Activated effector memory CD4-positive, alpha-beta T cell treated with anti-CD3 and anti-CD28 coated beads, Interleukin-2, amount 50 U/mL, for 16 hours (primary cell): ENCODE measurements at regions not wholly inside any gene's neighbourhood (a gene's known extent, or its start where the extent isn't known, plus 50 kb on each side); places are given as distances from the start of the nearest gene placed in this dataset.

Source experiments
- DNase-seq: peaks from one replicate; pipeline ENCODE4 v3.0.0-alpha.2; 2020

DNA sequence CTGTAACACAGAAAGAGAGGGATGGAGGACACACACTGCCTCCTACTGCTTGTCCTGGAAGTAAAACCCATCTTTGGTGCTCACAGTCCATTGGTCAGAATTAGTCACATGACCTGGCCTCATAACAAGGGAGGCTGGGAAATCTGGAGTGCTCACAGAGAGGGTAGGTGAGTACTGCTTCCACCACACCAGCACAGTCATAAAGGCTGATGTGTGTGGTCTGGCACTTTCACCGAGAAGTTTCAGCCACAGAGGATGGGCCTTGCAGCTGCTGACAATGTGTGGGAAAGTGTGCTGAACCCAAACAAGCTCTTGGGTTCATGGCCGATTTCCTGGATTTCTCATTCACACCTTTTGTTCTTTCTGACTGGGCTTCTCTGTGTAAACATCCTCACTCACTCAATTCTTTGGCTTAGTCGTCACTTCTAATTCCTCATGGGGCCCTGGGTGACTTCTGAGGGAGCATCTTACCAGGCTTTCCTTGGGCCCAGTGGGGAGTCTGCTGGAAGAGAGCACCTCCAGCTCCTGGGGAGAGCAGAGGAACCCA, 100.7 kb downstream of the ASB7 start:
- no peak for DNase-seq

DNA sequence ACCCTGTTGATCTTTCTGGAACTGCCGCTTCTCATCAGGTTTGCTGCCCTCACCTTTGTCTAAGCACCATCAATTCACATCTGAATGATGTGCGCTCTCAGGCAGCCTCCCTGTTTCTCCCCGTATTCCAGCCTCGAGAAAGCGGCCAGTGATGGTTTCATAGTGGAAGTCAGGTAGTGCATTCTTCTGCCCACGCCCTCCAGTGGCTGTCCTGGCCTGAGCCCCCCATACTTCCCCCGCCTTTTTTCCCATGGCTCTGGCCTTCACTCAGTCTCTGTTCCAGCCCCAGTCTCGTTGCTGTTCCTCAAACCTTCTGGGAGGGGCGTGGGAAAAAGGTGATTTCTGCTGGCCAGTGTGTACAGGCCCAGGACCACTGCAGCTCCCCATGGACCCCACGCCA, 101.3 kb downstream of the ASB7 start:
- DNase-seq, result no peak

DNA sequence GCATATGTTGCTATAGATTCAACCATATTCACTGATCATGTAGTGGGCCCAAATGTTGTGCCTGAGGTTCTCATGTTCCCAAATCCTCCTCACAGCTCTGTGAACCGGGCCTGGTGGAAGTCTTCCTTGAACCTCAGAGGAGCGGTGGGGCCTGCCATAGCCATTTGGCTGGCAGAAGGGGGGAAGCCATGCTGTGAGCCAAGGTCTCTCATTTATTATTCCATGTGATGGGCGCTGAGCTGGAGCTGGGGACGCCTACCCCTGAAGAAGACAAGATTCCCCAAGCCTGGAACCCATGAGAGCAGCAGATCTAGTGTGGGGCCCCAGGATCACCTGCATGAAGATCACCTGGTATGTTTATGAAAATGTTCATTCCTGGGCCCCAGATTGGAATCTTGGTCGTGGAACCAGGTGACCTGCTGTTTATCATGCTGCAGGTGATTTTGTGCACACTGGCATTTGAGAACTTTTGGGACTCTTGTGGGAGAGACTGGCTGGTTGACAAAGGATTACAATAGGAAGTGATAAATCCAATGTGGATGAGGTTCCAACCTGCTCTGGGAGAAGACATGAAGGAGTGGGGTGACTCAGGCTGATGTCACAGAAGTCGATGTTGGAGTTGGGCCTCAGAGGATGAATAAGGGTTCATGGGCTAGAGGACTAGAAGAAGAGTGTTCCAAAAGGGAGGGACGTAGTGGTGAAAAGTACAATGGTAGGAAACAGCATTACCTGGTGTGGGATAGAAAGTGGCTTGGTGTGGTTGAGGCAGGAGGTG, 102.1 kb downstream of the ASB7 start:
- DNase-seq, result no peak

DNA sequence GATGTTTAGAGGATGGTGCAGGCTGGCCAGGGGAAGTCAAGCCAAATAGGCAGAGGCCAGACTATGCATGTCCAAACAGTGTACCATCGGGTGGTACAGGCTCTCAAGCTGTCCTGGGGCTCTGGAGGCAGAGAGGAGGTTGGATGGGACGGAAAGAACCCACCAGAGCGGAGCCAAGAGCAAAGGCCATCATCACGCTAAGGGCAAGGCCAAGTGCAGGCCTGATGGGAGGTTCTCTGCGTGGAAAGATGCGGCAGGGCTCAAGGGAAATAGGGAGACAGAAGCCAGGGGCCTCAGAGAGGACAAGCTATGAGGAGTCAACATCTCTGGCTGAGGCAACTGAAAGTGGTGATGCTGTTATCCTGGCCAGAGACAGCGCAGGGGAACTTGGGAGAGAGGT, 102.7 kb downstream of the ASB7 start:
- DNase-seq, result no peak

DNA sequence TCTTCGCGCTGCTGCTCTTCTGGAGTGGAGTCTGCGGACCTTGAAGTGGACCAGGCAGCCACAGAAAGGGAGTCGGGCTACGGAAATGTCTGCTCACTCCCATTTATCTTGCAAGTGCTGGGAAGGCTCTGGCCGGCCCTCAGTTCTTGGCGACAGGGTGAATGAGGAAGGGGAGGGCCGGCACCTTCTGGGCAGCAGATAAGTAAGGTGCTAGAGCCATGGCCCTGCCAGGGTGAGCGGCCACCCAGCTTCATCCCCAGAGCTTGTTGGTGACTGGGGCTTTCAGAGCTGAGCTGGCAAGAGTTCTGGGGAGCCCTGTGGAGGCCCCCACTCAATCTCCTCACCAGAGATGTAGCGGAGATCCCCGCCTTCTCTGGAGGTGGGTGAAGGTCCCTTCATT, 103.5 kb downstream of the ASB7 start:
- DNase-seq, result no peak

DNA sequence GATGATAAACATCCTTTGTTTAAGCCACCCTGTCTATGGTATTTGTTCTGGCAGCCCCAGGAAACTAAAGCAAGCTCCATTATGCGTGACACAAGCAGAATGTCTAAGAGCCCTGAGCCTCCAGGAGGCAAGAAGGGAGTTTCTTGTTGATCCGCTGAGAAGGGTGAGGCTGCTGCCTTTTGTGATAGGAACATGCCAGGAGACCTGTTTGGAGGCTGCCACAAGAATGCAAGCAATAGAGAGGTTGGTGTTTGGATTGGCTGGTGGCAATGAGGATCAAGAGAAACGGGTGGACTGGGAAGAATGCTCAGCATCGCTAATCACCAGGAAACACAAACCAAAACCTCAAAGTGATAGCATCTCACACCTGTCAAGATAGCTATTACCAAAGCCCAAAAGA, 104.8 kb downstream of the ASB7 start:
- DNase-seq, result no peak

DNA sequence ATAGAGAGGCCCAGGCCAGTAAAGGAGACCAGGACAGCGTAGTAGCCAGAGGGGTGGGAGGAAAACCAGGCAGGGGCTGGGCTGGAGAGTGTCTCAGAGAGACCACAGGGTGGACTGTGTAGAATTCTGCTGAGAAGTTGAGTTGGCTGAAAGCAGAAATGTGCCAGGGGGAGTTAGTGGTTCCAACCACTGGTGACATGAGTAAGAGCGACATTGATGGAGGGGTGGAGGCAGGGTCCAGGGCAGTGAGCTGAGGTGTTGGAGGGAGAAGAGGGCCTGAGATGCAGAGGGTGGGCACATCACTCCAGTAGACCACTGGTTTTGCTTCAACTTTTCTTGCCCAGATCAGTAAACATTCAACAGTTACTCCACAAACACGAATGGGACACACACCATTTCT, 106.5 kb downstream of the ASB7 start:
- no peak for DNase-seq

DNA sequence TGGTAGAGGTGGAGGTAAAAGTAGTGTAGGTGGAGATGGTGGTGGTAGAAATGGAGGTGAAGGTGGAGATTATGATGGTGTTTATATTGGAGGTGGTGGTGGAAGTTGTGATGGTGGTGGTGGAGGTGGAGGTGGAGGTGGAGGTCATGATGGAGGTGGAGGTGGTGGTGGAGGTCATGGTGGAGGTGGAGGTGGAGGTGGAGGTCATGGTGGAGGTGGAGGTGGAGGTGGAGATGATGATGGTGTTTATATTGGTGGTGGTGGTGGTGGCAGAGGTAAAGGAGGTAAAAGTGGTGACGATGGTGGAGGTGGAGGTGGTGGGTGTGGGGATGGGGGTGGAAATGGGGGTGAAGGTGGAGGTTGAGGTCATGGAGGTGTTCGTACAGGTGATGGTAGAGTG, 107.8 kb downstream of the ASB7 start:
- DNase-seq, result no peak

DNA sequence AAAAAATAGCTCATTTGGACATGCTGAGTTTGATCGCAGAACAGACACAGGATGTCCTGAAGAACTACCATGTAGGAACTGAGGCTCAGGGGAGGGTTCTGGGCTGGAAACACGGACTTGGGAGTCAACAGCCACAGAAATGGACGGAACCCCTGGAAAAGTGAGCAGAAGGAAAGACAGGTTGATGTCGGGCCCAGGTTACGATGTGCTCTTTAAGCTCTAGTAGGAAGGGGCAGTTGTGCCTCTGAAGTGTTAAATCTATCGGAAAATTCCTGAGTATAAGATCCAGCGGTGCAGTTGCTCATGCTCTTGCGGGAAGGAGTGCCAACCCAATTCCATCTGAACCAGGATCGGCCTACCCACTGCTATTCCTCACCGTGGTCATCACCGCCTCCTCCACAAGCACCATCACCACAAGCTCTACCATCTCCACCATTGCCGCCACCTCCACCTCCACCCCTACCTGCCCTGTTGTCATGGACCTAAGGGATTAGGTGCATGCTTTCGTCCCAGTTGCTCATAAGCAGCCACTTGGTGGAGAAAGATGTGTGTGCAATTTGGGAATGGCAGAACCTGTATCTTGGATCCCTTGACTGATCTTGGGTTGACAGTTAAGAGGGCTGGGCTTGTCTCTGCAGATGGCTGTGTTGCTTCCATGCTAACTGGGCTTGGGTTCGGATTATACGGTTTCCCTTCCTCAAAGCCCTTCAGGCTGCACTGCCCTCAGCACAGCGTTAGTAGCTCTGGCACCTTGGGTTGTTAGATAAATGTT, 108.5 kb downstream of the ASB7 start:
- no peak for DNase-seq

DNA sequence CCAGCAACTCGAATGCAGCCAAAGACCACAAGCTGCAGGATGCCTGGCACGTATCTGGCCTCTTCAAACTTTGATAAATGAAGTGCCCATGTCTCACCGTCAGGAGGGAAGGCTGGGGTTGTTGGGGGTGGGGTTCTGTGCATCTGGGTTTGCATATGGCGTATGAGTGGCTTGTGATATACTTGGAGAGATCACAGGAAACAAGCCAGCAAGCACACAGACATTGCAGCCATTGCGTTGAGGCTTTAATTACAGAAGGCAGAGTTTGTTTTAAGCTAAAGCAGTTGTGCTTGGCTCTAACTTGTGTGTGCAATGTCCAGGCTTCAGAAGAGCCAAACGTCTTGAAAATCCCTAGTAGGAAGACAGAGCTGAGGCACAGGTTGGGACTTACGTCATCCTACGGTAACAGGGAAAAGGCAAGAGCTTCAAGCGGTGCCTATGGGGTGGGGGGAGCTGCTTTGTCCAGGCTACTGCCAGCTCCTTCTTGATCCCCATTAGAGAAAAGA, 109.2 kb downstream of the ASB7 start:
- no peak for DNase-seq

DNA sequence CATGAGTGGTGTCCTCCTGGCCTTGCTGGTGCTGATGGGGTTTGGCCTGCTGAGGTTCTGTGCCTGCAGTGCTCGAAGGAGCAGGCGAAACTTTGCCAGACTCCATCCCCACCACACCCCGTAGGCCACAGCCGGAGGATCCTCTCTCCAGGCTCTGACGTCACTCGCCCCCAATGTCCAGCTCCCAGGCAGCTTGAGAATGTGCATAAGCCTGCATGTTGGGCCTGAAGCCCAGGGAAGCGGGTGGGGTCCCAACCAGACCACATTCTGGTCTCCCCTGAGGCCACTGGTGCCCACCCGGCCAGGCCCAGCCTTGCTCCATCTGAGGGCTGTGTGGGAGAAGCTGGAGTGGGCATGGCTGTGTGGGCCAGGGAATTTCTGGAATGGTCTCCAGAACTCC, 109.8 kb downstream of the ASB7 start:
- DNase-seq, result no peak

DNA sequence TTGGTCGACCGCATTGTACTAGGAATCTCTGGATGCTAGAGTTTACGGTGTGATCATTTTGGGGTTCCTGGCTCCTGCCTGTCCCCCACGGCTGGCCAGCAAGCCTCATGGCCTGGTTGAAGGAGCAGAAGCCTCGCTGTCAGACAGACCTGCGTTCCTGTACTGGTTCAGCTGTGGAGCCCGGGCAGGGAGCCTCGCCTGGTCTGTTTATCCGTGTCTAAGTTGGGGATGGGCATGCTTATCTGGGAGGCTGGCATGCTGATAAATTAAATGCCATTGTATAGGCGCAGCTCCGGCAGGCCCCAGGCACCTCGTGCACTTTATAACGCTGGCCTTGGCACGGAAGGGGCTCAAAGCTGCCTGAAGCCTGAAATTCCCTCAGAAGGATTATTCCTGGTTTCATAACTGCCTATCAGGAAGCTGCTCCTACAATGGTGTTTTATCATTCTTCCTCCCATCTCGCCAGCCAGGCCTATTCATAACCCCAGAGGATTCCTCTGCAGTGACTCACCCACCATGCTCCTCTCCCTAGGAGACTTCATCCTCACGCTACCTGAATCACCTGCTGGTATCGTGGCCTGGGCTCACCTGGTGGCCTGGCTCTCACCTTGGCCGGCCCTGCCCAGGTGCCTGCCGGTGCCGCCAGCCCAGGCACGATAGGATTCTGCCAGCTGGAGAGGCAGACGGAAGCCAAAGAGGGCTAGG, 110.9 kb downstream of the ASB7 start:
- DNase-seq, result no peak

DNA sequence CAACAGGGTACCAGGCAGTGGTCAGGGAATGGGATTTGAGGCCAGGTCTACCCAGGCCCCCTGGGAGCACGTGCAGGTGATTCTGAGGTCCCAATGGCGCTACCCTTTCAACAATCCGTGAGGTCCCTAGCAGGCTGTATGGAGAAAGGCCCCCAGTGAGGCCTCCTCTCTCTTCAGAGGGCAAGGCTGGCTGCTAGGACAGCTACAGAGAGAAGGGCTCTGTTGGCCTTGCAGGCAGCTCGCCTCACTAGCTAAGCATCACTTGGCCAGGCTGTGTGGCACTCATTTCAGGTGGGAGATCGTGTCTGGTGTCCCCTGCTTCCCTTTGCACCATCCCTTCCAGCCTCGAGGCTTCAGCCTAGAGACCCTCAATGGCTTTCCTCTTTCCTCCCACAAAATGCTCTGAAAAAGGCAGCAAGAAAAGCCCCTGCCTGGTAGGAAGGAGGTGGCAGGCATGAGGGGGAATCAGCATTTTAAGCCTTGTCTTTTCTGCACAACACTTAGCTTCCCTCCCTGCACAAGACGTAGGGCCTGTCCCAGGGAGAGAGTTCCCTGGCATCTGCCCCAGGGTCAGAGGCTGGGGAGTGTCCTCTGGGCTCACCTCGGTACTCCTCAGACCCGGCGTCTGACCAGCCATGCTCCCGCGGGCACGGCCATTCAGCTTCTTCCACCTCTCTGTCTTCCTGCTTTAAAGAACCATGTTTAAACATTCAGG, 111.8 kb downstream of the ASB7 start:
- DNase-seq, result no peak

DNA sequence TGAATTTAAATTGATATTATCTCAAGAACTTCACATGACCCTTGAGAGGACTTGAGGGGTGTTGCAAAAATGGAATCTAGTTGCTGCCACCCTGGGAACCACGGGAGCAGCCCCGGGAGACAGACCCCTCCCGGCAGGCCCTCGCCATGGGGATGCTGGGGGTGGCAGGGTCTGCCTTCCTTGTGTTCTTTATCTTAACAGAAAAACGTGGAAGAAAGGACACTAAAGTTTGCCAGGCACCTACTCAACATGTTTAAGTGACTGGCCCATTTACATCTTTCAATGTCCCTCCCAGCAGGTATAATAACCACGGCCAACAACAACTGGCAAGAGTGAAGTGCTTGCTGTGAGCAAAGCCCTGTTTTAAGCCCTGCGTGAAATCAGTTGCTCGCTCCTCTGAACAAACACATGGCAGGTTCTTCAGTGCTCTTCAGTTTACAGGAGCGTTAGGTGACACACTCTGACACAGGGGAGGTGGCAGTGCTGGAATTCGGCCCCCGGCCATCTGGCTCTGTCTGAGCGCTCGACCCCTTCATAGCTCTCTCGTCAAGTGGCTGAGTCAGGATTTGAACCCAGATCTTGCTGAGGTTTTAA, 112.5 kb downstream of the ASB7 start:
- no peak for DNase-seq

DNA sequence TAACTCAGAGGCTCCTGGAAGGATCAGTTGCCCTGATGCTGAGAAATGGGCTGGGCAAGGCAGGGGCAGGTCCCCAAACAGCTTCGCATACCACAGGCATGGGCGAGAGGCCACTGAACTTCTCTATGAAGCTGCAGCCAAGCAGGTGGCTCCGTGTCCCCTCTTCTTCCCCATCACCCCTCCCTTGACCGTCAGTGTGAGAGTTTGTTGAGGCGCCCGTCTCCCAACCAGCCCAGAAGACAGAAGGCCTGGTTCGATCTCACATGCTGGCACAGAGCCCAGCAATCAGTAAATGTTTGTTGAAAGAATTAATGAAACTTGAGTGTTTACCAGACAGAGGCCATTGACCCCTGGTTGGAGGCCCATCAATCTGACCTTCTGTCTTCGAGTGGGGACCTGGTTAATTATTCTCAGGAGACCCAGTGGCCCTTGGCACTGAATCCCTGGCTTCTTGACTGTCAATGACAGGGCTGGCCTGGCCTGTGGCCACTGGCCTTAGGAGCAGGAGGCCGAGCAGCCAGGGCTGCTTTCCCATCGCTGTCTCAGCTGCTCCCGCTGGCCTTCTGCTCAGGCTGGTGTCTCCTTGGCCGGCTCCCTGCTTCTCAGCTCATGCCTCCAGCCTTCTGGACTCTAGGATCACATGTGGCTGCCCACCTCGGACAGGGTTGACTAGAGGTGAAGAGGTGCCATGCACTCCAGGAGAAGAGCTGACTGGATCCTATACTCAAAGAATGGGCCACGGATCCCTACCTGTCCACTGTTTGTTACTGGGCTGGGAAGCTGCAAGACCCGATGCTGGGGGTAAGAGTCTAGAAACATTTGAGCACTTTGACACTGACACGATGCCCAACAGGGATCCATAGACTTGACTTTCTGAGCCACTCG, 113.4 kb downstream of the ASB7 start:
- no peak for DNase-seq

DNA sequence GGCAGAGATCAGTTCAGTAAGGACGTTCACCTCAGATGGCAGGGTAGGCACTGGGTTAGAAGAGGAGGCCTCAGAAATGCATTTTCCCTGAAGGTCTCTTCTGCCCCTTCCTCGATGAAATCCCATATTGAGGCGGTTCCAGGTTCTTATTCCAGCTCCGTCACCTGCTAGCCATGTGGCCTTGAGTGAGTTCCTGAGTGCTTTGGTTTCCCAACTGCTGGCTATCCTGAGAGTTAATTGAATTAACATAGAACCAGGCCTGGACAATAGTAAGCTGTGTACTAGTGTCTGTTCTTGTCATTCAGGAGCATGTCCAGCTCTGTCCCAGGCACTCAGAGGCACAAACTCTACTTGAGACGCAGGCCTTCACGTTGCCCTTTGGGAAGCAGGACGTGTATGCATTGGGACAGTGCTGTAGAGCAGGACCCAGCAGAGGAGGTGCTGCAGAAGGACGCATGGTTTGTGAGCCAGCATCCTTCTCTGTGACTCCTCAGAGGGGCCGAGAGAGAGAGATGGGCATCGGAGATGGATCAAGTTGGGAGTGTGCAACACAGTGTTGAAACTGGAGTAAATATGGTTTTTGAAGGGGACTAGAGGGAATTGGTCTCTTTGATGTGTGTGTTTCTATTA, 114.2 kb downstream of the ASB7 start:
- no peak for DNase-seq

DNA sequence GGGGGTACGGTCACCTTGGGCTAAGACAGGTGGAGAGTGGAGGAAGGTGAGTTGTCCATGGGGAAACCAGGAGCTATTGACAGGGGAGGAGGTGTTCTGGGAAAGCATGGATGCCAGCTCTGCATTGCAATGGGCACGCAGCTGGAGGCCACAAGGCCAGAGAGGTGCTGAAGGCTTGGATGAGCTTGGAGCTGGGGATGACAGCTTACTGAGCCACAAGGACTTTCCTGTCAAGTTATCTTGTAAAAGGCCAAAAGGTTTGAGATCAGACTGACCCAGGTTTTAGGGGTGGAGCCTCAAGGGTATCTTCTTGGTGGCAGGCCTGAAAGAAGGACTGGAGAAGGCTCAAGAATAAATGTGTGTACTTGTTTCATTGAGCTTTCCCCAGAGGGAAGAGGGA, 115.2 kb downstream of the ASB7 start:
- no peak for DNase-seq

DNA sequence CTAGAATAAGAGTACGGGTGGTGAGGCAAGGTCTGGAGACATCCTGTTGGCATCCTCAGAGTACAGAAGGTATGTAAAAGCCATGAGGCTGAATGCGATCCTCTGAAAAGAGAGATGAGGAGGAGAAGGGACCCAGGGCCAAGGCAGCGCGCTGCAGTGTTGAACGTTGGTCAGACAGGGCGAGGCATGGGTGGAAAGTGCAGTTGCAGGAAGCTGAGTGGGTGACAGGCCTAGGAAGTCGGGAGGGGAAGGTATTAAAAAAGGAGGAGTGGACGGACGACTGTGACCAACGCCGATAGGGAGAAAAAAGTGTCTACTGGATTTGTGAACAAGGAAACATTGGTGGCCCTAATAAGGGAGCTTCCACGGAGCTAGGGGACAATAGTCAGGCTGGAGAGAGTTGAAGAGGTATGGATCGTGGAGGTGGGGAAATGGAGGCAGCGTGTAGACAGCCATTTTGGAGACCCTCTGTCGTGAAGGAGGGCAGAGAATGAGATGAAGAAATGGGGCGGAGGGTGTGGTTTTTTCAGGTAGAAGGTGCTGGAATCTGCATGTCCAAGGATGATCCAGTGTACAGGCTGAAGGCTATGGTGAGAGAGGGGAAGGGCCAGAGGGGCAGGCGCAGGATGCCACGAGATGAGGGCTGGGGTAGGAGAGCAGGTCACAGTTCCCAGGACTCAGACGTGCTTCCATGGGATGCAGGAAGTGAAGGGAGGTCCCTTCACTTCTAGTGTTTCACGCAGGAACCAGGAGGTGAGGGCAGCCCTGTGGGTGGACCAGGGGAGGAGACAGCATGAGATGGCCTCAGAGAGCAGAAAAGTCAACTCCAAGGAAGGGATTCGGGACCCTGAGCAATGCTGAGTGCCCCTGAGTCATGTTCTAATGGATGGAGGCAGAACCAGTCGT, 115.9 kb downstream of the ASB7 start:
- DNase-seq, result no peak

DNA sequence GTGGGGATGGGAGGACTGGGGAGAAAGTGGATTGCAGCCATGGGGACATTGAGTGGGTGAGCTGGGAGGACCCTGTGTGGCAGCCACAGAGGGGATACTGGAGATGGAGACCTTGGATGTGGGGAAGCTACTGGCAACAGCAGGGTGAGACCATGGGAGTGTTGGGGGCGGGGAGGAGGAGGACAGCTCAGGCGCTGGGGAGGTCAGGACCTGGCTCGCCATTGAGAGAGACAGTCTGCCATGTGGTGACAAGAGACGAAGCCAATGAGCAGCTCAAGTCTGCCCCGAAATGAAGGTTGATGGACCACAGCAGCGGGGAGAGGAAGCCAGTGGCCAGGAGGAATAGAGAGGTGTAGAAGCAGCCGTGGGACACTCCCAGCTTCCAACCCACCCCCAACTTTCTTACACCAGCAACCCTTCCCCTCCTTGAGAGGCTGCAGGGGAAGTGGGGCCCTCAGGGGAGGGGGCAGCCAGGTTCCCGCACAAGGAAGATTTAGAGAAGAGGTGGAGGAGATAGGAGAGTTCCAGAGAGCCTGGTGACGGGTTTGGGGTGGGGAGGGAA, 118.1 kb downstream of the ASB7 start:
- DNase-seq, result no peak
